B cell (primary cell): ENCODE measurements at regions not wholly inside any gene's neighbourhood (a gene's known extent, or its start where the extent isn't known, plus 50 kb on each side); places are given as distances from the start of the nearest gene placed in this dataset.

Experiments used
- EZH2 ChIP-seq: IDR thresholded peaks from 2 replicates; pipeline ENCODE4 v1.6.1; 2012; ENCODE audit warnings: borderline replicate concordance, low read depth, mild to moderate bottlenecking, moderate library complexity, low read length; ENCODE audit not compliant: insufficient read depth, poor library complexity, severe bottlenecking
- TF ChIP-seq, protein P1 (sequence below): fragments of 200-600 bp; IDR thresholded peaks from one replicate; pipeline ENCODE4 v1.8.0; 2022; ENCODE audit warnings: antibody characterized with exemption, mild to moderate bottlenecking

GRCh38 chr4:180696460-180697092, 1546.6 kb upstream of the TENM3 start:
- TF ChIP-seq EZH2, result no peak
- TF ChIP-seq, protein P1, sequence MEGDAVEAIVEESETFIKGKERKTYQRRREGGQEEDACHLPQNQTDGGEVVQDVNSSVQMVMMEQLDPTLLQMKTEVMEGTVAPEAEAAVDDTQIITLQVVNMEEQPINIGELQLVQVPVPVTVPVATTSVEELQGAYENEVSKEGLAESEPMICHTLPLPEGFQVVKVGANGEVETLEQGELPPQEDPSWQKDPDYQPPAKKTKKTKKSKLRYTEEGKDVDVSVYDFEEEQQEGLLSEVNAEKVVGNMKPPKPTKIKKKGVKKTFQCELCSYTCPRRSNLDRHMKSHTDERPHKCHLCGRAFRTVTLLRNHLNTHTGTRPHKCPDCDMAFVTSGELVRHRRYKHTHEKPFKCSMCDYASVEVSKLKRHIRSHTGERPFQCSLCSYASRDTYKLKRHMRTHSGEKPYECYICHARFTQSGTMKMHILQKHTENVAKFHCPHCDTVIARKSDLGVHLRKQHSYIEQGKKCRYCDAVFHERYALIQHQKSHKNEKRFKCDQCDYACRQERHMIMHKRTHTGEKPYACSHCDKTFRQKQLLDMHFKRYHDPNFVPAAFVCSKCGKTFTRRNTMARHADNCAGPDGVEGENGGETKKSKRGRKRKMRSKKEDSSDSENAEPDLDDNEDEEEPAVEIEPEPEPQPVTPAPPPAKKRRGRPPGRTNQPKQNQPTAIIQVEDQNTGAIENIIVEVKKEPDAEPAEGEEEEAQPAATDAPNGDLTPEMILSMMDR, result no peak
